Hypothalamus (tissue), 51 donors: ENCODE measurements at regions not wholly inside any gene's neighbourhood (a gene's known extent, or its start where the extent isn't known, plus 50 kb on each side); places are given as distances from the start of the nearest gene placed in this dataset.

Source experiments
- DNase-seq, 51 donors: peaks; one replicate each; lab custom pipeline; 2025; lab: John Stamatoyannopoulos, UW

DNA sequence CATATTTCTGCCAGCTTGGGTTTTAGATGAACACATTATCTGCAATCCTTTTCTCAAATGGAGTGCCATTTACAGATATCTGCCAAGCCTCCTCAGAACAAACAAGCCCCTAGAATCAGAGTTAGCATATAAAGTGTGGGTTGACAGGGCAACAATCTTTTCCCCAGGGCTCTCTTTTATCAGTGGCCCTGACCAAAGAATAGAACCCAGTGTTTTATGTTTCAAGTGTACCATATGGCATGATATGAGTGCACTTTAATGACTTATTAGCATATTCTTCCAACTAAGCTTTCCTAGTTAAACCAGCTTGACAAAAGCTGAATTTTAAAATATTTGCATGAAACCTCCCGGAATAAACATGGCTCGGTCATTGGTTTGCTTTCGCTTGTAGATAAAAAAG lies 57.3 kb downstream of the EVX1 start:
- no peak for DNase-seq

GRCh38 chr7:27300421-27300820 lies 57.8 kb downstream of the EVX1 start:
- no peak for DNase-seq

GRCh38 chr7:27302590-27302989 lies 60.0 kb downstream of the EVX1 start:
- no peak for DNase-seq

GRCh38 chr7:27303026-27303425 lies 60.4 kb downstream of the EVX1 start:
- no peak for DNase-seq

- no peak for DNase-seq
These were observed 63.3 kb downstream of the EVX1 start for GRCh38 chr7:27305854-27306253.

DNA sequence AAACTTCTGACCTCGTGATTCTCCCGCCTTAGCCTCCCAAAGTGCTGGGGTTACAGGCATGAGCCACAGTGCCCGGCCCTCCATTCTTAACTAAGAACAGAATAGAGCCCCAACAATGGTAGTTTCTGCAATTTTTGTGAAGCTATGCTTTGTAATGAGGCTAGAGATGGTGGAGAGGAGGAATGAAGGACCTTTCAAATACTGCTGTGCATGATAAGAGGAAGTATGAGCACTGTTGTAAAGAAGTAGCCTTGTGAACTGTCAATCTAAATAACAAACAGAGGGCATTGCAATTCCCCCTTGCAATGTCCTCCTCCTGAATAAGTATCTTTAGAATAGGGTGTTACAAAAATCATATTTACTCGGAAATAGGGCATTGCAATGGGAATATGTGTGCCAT lies 70.2 kb downstream of the EVX1 start:
- no peak for DNase-seq

DNA sequence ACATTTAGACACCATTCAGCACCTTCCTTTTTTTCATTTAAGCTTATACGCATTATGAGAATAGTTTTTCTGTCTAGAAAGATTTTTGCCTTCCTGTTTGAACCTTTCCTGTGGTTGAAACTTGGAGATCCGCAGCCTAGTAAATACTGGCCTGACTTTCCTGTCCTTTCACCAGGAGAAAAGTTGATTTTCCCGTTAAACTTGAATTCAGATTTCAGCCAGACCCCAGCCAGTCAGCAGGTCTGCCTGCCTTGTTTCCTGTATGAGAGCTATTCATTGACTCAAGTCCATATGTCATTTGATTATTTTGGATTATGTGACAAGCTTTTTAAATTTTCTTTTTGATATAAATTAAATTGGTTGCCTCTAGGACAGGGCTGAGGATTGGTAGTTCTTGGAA lies 71.5 kb downstream of the EVX1 start:
- DNase-seq: no peak

GRCh38 chr7:27315066-27315465 lies 72.5 kb downstream of the EVX1 start:
- no peak for DNase-seq

DNA sequence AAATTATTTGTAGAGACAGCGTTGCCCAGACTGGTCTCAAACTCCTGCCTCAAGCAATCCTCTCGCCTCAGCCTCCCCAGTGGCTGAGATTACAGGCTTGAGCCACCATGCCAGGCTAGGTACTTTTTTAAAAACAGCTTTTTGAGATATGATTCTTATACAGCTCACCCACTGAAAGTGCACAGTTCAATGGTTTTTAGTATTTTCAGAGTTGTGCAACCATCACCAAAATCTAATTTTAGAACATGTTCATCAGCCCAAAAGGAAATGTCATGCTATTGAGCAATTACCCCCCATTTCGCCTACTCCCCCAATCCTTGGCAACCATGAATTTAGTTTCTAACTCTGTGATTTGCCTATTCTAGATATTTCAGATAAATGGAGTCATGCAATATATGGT lies 73.7 kb downstream of the EVX1 start:
- DNase-seq: no peak

DNA sequence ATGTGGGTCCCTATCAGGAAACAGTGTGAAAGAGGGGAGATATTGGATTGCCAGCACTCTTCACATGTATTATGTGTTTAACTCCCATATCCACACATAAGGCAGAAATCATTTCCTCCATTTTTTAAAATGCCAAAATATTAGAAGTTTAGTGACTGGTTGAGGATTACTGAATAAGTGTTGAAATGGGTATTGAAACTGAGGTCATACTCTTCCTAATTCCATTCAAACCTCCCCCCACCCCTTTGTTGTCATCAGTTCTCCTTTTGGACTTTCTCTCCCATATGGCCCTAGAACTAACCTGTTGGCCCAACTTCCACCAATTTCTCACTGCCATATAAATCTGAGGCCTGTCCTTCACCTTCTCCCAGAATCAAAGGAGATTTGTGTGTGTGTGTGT lies 81.6 kb downstream of the EVX1 start:
- DNase-seq: no peak

- DNase-seq: no peak
These were observed 87.3 kb downstream of the EVX1 start for GRCh38 chr7:27329909-27330308.

- DNase-seq: no peak
These were observed 96.9 kb downstream of the EVX1 start for GRCh38 chr7:27339478-27339877.

- DNase-seq: no peak
These were observed 101.9 kb downstream of the EVX1 start for GRCh38 chr7:27344471-27344870.

DNA sequence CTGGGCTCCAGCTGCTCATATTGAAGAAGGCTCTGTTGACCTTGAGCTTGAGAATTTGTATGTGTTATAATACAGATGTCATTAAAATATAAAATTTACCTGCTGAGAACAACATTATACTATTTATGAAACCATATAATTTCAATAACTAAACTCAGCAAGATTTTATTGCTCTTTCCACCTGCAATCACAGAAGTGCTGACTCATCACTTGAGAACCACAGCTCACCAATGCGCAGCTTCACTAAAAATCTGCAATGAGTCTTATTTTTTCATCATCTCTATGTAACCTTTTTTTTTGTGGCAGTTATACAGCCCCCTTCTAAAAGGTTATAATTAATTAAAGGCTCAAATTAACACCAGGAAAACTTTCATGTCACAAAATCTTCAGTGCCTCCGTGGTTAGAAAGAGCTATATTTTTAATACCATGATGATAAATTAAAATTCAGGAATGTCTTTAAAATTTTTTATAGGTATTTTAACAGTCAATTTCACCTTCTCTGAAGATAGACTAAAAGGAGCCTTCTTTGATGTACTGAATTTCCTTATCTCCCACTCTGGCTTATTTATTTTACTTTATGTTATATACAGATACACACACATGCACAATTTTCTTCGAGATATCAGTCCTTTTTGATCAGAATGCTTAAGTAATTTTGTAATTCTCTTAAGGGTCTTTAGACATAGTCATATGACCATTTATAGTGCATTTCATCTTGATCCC lies 102.7 kb downstream of the EVX1 start:
- no peak for DNase-seq

DNA sequence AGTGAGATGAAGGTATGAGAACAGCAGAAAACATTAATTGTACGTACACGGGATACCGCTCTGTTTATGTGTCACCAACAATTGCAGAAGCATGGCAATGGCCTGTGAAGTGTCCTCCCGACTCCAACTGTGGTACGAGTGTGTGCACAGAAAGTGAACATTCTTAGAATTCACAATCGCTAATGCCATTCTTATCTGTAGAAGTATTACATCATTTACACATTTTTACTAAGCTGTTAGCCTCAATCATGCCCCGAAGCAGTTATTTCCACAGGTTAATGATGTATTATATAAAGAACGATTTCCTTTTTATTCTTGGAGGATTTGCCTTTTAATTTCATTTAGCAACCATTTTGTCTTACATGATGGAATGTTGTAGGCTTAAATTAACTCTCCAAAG lies 103.4 kb downstream of the EVX1 start:
- DNase-seq: no peak

DNA sequence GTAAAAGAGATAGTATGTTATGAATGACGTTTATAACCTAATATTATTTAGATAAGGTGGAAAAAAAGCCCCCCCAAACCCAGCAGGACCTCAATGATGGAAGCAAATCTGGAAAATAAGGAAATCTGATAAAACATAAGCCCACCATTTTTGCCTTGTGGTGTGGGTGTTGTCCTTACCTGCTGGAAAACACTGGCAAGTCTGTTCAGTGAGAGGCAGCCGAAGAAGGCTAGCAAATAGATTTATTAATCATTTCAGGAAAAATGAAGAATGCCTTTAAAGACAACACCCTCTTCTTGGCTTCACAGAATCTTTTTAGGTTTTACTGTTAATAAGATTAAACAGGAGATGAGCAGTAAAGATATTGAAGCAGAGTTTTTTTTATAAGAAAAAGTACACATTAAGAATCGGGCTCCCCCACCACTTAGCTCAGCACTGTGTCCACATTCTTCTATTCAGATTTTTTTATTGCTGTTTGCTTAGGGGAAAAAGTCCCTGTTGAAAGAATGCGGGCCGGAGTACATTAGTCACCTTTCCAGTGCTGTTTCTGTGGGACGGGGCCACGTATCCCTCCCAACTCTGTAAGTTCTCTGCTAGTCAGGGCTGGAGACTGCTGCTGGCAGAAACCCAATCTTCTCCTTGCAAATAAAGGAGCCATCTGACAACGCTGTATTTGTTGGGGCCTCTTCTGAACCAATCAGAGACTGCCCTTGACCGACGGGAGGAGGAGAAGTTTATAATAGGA lies 104.1 kb downstream of the EVX1 start:
- DNase-seq: peak in 19 of 51 donors; percentile 2 to 45 (median 9)

DNA sequence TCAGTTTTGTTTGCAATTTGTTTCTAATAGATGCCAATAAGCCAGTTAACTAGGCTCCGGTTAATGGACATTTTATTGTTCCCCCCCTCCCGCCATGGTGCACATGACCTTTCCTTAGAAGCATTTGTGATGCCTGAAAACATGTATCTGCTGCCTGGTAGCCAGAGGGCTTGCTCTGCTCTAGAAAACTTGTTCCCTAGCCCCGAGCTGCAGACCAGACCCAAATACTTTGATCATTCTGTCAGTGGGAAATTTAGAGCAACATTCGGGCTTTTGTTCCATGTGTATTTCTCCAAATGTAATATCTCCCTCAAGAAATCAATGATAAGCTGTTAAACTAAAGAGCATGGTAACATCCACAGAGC lies 104.7 kb downstream of the EVX1 start:
- no peak for DNase-seq

- DNase-seq: no peak
These were observed 107.0 kb downstream of the EVX1 start for GRCh38 chr7:27349621-27350020.

DNA sequence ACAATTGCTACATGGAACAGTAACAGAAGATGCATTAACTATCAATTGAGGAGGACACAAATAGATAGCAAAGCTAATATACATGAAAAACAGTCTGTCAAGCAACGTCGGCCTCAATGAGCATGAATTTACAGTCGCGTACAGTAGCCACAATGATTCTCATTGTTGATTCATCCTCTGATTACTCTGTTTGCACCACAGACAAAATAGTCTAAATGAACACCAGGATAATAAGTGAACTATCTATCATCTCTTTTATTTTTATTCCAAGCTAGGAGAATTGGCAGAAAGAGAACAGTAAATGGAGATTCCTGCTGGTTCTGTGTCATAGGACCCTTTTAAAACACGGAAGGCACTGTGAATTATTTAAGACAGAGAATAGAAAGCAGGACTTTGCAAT lies 108.5 kb downstream of the EVX1 start:
- DNase-seq: no peak

DNA sequence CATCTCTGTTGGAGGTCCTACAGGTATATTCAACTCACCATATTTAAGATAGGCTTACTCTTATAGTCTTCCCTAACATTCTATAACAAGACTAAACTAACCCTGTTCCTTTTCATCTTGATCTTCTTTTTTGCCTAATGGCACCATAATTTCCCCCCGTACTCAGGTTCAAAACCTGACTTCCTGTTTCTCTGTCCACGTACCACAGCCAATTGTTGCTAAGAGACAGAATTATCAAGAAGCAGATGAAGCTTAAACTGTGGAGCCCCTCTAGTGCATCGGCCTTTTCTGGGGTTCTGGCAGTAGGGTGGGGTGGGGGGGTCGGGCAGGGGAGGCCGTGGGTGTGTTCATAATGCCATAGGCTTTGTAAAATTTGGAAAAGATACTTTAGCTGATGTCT lies 109.2 kb downstream of the EVX1 start:
- DNase-seq: no peak

- DNase-seq: no peak
These were observed 116.9 kb downstream of the EVX1 start for GRCh38 chr7:27359181-27360125.
